ENCODE measurements at regions not wholly inside any gene's neighbourhood (a gene's known extent, or its start where the extent isn't known, plus 50 kb on each side); places are given as distances from the start of the nearest gene placed in this dataset.
"Not testable (repeated sequence)": the region's sequence is repeated elsewhere in the genome, so short reads cannot be mapped to it uniquely, and the experiment has no call there.

DNA sequence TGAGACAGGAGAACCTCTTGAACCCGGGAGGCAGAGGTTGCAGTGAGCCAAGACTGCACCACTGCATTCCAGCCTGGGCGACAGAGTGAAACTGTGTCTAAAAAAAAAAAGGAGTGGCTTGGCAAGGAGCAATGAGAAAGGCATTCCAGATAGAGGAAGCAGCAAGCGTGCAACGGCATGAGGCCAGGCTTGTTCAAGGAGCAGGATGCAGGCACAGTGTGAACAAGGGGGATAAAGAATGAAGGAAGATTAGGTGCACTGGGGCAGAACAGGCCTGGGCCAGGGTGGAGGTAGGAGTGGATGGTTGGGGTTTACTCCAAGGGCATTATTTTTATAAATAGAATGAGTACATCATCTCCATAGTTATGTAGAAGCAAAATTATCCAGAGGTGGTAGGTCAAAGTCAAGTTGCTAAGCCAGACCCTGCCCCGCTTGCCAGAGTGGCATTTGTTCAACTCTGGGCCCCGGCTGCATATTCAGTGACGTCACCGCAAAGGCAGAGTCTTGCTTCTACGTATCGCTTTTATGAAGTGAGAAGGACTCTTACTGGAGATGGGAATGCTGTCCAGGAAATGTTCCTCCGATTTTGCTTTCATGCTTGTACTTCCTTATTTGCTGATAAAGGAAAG lies 100.2 kb downstream of the KATNIP start:
- CTCF ChIA-PET = interaction anchor here (2.8 kb wide), 1 partner anchor 10 kb away, joined by 12 read pairs; no protein-coding TSS in a partner anchor
- no peak for DNase-seq (ENCODE audit: low read depth, low spot score)
- POLR2A ChIA-PET = no interaction called here
- no peak overlapping the region for H3K4me3 ChIP-seq (ENCODE audit: low read depth, low read length)
- TF ChIP-seq, protein P1, sequence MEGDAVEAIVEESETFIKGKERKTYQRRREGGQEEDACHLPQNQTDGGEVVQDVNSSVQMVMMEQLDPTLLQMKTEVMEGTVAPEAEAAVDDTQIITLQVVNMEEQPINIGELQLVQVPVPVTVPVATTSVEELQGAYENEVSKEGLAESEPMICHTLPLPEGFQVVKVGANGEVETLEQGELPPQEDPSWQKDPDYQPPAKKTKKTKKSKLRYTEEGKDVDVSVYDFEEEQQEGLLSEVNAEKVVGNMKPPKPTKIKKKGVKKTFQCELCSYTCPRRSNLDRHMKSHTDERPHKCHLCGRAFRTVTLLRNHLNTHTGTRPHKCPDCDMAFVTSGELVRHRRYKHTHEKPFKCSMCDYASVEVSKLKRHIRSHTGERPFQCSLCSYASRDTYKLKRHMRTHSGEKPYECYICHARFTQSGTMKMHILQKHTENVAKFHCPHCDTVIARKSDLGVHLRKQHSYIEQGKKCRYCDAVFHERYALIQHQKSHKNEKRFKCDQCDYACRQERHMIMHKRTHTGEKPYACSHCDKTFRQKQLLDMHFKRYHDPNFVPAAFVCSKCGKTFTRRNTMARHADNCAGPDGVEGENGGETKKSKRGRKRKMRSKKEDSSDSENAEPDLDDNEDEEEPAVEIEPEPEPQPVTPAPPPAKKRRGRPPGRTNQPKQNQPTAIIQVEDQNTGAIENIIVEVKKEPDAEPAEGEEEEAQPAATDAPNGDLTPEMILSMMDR (IDR thresholded peaks at IDR 0.05; ENCODE audit: insufficient read depth, low read length, missing control alignments) = no peak

DNA sequence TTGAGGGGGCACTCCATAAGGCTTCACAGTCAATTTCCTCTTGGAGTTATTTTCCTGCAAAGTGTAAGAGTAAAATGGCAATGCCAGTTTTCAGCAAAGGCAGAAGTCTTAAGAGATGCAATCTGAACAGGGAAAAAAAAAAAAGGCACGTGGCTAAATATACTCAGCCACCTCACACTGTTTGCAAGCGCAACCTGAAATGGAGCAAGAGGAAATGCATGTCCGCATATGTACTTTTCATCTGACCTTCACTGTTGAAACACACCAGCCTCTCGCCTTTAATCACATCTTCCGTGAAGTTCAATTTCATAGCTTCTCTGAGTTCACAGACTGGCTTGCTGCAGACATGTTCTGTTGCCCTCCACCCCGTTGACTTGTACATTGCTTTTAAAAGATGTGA lies 101.4 kb downstream of the KATNIP start:
- TF ChIP-seq, protein P1 (IDR thresholded peaks at IDR 0.05; ENCODE audit: insufficient read depth, low read length, missing control alignments) = no peak
- DNase-seq (ENCODE audit: low read depth, low spot score) = no peak
- ChIA-PET CTCF (interaction anchor here (1.0 kb wide), 2 partner anchors 12 to 46 kb away, joined by 3 to 4 read pairs; no protein-coding TSS in a partner anchor), POLR2A (no interaction called here)
- no peak overlapping the region for H3K4me3 ChIP-seq (ENCODE audit: low read depth, low read length)

DNA sequence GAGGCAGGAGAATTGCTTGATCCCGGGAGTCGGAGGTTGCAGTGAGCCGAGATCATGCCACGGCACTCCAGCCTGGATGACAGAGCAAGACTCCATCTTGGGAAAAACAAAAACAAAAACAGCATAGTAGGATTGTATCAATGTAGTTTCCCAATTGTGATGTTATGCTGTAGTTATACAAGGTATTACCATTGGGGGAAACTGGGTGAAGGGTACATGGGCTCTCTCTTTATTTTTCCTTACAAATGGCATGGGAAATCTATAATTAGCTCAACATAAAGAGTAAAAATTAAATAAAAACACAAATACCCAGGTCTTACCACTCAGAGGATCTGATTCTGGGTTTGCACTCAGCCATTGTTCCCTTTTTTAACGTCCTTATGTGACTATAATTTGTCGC lies 107.9 kb downstream of the KATNIP start:
- H3K4me3 ChIP-seq (ENCODE audit: low read depth, low read length) = no peak overlapping the region
- no peak for DNase-seq (ENCODE audit: low read depth, low spot score)
- ChIA-PET POLR2A (no interaction called here), CTCF (interaction anchor here (0.8 to 2.2 kb wide), 3 partner anchors 12 to 18 kb away, joined by 3 to 12 read pairs (median 10); no protein-coding TSS in a partner anchor)
- TF ChIP-seq, protein P1 (IDR thresholded peaks at IDR 0.05; ENCODE audit: insufficient read depth, low read length, missing control alignments) = no peak

DNA sequence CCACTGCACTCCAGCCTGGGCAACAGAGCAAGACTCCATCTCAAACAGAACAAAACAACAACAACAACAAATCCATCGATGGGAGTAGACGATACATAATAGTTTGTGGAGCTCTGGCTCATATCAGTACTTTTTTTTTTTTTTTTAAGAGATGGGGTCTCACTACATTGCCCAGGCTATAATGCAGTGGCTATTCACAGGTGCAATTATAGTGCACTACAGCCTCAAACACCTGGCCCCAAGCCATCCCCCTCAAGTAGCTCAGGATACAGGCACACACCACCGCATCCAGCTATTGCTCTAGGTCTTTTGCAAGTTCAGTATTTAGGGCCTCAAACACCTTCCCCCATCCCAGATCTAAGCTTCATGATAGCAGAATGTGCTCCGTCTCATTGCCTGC lies 110.6 kb downstream of the KATNIP start:
- H3K4me3 ChIP-seq (ENCODE audit: low read depth, low read length) = no peak overlapping the region
- ChIA-PET CTCF (no interaction called here), POLR2A (no interaction called here)
- no peak for DNase-seq (ENCODE audit: low read depth, low spot score)
- TF ChIP-seq, protein P1 (IDR thresholded peaks at IDR 0.05; ENCODE audit: insufficient read depth, low read length, missing control alignments) = no peak

DNA sequence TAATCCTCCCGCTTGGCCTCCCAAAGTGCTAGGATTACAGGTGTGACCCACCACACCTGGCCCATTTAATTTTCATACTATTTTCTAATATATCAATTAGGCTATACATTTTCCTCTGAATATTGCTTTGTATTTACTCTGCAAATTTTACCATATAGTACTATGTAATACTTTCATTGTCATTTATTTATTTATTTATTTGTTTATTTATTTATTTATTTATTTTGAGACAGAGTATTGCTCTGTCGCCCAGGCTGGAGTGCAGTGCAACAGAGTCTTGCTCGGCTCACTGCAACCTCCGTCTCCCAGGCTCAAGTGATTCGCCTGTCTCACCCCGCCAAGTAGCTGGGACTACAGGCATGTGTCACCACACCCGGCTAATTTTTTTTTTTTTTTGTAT lies 113.3 kb downstream of the KATNIP start:
- CTCF ChIA-PET = interaction anchor here (1.1 kb wide), 1 partner anchor 24 kb away, joined by 3 read pairs; no protein-coding TSS in a partner anchor
- DNase-seq (ENCODE audit: low read depth, low spot score); POLR2A ChIA-PET; H3K4me3 ChIP-seq (ENCODE audit: low read depth, low read length): not testable (repeated sequence)

DNA sequence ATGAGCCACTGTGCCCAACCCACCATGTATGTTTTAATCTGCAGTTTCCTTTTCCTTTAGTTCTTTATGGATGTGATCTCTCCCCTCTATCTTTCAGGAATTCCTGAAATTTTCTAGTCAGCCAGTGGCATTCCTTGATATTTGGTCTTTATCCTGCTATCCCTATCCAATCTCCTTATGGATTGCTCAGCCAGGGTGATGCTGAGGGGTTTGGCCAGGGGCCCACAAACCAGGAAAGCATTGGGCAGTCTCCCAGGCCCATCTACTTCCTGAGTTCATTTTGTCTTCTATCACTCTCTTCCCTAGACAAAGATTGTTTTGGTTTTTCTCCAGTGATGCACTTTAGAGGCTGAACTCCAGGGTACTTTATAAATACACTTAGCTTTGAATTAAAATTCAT lies 115.9 kb downstream of the KATNIP start:
- POLR2A ChIA-PET = no interaction called here
- no peak overlapping the region for H3K4me3 ChIP-seq (ENCODE audit: low read depth, low read length)
- TF ChIP-seq, protein P1 (IDR thresholded peaks at IDR 0.05; ENCODE audit: insufficient read depth, low read length, missing control alignments) = no peak
- no peak for DNase-seq (ENCODE audit: low read depth, low spot score)
- CTCF ChIA-PET = no interaction called here

Measured in AG04449 (cell line).